Suprapubic skin (tissue), 4 donors: ENCODE measurements at regions not wholly inside any gene's neighbourhood (a gene's known extent, or its start where the extent isn't known, plus 50 kb on each side); places are given as distances from the start of the nearest gene placed in this dataset.

ENCODE experiments used
- POLR2A ChIP-seq, 2 donors: fragments of 450-650 bp; IDR thresholded peaks; one replicate each; pipeline ENCODE4 v1.6.1; 2017; ENCODE audit warnings: antibody characterized with exemption in 2 of 2, mild to moderate bottlenecking in 2 of 2, moderate library complexity in 2 of 2
- POLR2AphosphoS5 ChIP-seq, 3 donors: sonication (generic); formaldehyde crosslinking; IDR thresholded peaks; one replicate each; pipeline ENCODE4 v1.6.1; 2017; ENCODE audit warnings: antibody characterized with exemption in 3 of 3
- TF ChIP-seq, protein P1 (sequence below), 2 donors: fragments of 200-600 bp in 1 of 2; fragments of 450-650 bp in 1 of 2; sonication (generic) in 1 of 2; IDR thresholded peaks; one replicate each; pipeline ENCODE4 v1.5.1; 2016 to 2019; ENCODE audit warnings: antibody characterized with exemption in 2 of 2, mild to moderate bottlenecking in 1 of 2, moderate library complexity in 1 of 2

DNA sequence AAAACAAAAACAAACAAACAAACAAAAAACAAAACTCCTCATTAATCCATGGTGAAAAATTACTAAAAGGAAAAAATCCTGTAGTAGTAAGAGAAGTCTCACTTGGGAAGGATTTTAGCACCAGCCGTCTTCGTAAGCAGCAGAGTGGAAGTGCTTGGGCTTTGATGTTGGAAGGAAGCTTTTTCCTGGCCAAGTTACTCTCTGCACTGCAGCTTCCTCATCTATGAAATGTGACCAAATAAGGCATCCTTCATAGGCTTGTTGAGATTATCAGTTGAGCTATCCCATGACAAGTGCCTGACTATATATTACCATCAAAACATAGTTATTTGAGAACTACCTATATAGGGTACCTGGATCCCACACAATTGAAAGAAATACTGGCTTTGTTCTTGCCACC, 436.4 kb upstream of the ONECUT1 start:
- TF ChIP-seq, protein P1, sequence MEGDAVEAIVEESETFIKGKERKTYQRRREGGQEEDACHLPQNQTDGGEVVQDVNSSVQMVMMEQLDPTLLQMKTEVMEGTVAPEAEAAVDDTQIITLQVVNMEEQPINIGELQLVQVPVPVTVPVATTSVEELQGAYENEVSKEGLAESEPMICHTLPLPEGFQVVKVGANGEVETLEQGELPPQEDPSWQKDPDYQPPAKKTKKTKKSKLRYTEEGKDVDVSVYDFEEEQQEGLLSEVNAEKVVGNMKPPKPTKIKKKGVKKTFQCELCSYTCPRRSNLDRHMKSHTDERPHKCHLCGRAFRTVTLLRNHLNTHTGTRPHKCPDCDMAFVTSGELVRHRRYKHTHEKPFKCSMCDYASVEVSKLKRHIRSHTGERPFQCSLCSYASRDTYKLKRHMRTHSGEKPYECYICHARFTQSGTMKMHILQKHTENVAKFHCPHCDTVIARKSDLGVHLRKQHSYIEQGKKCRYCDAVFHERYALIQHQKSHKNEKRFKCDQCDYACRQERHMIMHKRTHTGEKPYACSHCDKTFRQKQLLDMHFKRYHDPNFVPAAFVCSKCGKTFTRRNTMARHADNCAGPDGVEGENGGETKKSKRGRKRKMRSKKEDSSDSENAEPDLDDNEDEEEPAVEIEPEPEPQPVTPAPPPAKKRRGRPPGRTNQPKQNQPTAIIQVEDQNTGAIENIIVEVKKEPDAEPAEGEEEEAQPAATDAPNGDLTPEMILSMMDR (IDR thresholded peaks at IDR 0.05), result no peak
- TF ChIP-seq POLR2AphosphoS5 (IDR thresholded peaks at IDR 0.05) (no peak), POLR2A (IDR thresholded peaks at IDR 0.05) (no peak)
